IPS-20b (cell line): ENCODE measurements at regions not wholly inside any gene's neighbourhood (a gene's known extent, or its start where the extent isn't known, plus 50 kb on each side); places are given as distances from the start of the nearest gene placed in this dataset.

Source experiments
- H3K27ac ChIP-seq: one replicate; pipeline ENCODE4 v1.5.1; 2013; ENCODE audit warnings: low read length
- H3K27me3 ChIP-seq: 2 replicates; pipeline ENCODE4 v1.6.1; 2013; ENCODE audit warnings: mild to moderate bottlenecking, low read length, inconsistent platforms; ENCODE audit not compliant: insufficient read depth
- H3K36me3 ChIP-seq: 2 replicates; pipeline ENCODE4 v1.6.1; 2013; ENCODE audit warnings: low read depth, mild to moderate bottlenecking, inconsistent platforms, low read length, moderate library complexity; ENCODE audit not compliant: insufficient read depth
- H3K4me1 ChIP-seq: 2 replicates; pipeline ENCODE4 v1.6.1; 2013; ENCODE audit warnings: mild to moderate bottlenecking, control low read depth, inconsistent platforms, low read length, moderate library complexity; ENCODE audit not compliant: insufficient read depth
- H3K4me3 ChIP-seq: 2 replicates; pipeline ENCODE4 v1.5.1; 2013; ENCODE audit warnings: mild to moderate bottlenecking, low read length, inconsistent platforms
- H3K9ac ChIP-seq: 2 replicates; pipeline ENCODE4 v1.6.1; 2013; ENCODE audit warnings: low read depth, mild to moderate bottlenecking, inconsistent platforms, low read length, moderate library complexity
- H3K9me3 ChIP-seq: 2 replicates; pipeline ENCODE4 v1.6.1; 2013; ENCODE audit warnings: mild to moderate bottlenecking, low read depth, low read length, inconsistent platforms; ENCODE audit not compliant: insufficient read depth

DNA sequence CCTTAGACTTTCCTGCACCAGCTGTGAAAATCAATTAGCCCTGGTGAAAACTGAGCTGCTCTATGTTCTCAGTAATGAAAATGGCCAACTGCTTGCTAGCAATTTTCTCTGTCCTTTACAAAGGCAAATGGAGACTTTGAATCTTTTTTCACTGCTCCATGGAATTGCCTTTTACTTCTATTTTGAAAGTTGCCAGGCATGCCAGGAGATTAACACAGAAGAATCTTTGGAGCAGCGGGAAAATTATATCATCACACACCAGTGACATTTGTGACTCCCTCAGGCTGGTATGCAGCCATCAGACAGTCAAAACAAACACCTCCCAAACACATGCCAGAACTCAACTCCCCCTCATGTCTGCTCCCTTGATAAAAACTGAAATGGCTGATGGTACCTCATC lies 872.0 kb upstream of the FLRT2 start:
- H3K4me1 ChIP-seq, result no peaks in the 10 kb centered on the region
- no peaks in the 10 kb centered on the region for H3K9me3 ChIP-seq
- no peaks in the 10 kb centered on the region for H3K27me3 ChIP-seq
- no peak overlapping the region for H3K9ac ChIP-seq
- H3K27ac ChIP-seq, result no peak overlapping the region
- H3K36me3 ChIP-seq, result no peaks in the 10 kb centered on the region
- no peak overlapping the region for H3K4me3 ChIP-seq

DNA sequence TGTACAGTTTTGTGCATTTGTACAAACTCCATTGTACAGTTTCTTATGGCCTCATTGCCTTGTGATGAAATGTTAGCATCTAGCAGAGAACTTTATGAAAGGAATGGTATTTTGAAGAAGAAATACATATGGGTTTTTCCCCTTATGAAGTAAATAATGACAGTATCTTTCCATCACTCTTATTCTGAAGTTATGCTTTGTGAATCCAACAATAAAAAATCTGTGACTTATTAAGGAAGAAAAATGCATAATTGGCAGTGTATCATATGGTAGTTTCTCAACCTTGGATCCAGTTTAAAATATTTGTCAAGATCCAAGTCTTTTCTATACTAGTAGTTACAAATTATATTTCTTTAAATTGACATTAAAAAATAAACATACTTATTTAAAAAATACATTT lies 859.1 kb upstream of the FLRT2 start:
- no peaks in the 10 kb centered on the region for H3K9me3 ChIP-seq
- no peak overlapping the region for H3K4me3 ChIP-seq
- no peak overlapping the region for H3K27ac ChIP-seq
- no peak overlapping the region for H3K9ac ChIP-seq
- no peaks in the 10 kb centered on the region for H3K4me1 ChIP-seq
- H3K36me3 ChIP-seq, result no peaks in the 10 kb centered on the region
- H3K27me3 ChIP-seq, result no peaks in the 10 kb centered on the region

DNA sequence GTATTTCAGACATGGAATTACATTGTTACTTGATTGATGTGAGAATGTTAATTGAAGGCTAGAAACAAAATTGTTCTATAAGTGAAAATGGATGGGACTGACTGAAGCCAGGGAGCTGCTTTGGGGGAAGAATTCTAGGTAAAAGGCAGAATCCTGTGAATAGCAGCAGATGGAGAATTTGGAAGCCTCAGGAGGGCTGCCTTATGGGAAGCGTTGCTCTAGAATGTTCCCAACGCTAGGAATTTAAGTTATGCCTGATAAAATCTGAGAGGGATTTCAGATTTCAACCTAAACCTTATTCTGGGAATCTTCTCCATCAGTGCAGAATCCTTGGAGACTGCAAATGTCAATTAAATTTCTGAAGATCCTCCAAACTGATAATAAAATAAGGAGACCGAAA lies 858.2 kb upstream of the FLRT2 start:
- H3K9me3 ChIP-seq, result no peaks in the 10 kb centered on the region
- no peaks in the 10 kb centered on the region for H3K27me3 ChIP-seq
- H3K9ac ChIP-seq, result no peak overlapping the region
- H3K27ac ChIP-seq, result no peak overlapping the region
- no peaks in the 10 kb centered on the region for H3K36me3 ChIP-seq
- H3K4me3 ChIP-seq, result no peak overlapping the region
- no peaks in the 10 kb centered on the region for H3K4me1 ChIP-seq

DNA sequence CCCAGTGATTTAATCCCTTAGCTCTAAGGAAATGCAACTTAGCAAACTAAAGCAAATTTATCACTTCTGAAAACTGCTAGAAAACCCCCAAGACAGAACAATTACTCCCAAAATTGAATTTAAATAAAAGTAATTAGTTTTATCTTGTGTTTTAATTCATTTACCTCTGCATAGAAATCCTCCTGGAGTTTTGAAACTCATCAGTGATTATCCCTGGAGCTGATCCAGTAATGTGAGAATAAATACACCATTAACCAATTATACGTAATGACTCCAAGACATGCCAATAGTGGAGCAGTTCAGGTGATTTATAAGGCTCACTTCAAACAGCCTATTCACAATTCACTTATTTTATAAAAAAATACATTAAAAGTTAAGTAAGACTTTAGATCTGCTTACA lies 855.3 kb upstream of the FLRT2 start:
- Histone ChIP-seq H3K36me3 (no peaks in the 10 kb centered on the region), H3K4me1 (no peaks in the 10 kb centered on the region), H3K9ac (no peak overlapping the region), H3K27ac (no peak overlapping the region), H3K27me3 (no peaks in the 10 kb centered on the region), H3K4me3 (no peak overlapping the region), H3K9me3 (no peaks in the 10 kb centered on the region)

DNA sequence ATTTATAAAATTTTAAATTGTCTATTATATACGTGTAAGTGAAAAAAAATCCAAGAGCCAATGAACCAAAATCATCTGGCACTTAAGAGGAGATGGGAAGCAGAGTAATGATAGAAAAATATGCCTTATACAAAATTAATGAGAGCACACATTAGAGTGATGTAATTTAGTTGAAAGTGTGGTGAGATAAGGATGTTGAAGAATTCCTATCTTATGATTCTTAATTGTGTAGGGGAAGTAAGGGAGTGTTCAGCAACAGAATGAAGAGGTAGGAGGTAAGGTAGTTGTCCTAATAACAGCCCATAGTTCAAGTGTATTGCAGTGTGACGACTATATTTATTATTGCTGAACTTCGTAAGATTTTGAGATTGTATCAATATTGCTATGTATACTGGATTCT lies 843.4 kb upstream of the FLRT2 start:
- Histone ChIP-seq H3K36me3 (no peaks in the 10 kb centered on the region), H3K4me3 (no peak overlapping the region), H3K27me3 (no peaks in the 10 kb centered on the region), H3K9ac (no peak overlapping the region), H3K4me1 (no peaks in the 10 kb centered on the region), H3K27ac (no peak overlapping the region), H3K9me3 (no peaks in the 10 kb centered on the region)

DNA sequence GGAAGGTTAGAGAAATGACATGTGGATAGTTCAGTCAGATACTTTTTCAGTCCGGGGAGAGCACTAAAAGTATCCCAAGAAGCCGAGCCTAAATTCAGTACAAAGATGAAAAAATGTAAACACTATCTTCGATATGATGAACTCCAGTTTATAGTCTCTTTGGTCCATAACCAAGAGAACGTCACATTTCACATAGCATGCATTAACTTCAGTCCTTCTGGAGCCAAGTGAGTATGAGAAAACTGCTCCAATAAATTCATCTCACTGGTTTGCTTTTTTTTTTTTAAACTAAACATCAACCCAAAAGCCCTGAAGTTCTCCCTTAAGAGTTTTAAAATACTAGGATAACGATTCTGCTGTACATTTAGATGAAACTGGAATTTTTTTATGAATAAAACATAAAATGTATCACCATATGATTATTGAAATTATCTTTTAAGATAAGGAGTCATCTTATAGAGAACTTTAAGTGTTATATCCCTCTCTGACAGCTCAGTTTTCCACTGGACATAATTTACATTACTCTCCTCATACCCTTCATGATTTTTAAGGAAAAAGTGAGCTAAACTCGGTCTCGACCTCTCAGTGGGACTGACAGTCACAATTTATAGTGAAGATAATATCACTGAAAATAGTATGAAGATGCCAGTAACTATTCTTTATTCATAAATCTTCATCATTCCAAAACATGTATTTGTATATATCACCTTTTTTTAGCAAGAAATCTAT lies 841.5 kb upstream of the FLRT2 start:
- Histone ChIP-seq H3K27ac (no peak overlapping the region), H3K27me3 (no peaks in the 10 kb centered on the region), H3K4me3 (no peak overlapping the region), H3K36me3 (no peaks in the 10 kb centered on the region), H3K9ac (no peak overlapping the region), H3K9me3 (no peaks in the 10 kb centered on the region), H3K4me1 (no peaks in the 10 kb centered on the region)

DNA sequence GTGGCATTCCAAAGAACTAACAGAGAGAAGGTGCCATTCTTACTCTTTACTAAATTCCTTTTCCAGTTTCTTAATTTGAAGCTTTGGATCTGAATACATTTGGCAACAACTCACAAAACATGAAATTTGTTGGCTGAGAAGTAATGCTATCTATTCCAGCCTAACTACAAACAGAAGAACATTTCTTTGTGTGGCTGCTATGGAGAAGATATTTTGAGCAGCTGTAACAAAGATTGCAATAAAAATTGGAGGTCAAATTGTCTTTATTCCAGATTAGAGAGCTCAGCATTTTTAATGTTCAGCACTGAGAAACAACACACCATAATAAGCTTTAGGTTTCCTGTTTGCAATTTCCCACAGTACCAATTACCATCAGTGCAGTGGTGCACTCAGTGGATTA lies 835.8 kb upstream of the FLRT2 start:
- Histone ChIP-seq H3K4me1 (no peaks in the 10 kb centered on the region), H3K4me3 (no peak overlapping the region), H3K9me3 (no peaks in the 10 kb centered on the region), H3K9ac (no peak overlapping the region), H3K27ac (no peak overlapping the region), H3K27me3 (no peaks in the 10 kb centered on the region), H3K36me3 (no peaks in the 10 kb centered on the region)

DNA sequence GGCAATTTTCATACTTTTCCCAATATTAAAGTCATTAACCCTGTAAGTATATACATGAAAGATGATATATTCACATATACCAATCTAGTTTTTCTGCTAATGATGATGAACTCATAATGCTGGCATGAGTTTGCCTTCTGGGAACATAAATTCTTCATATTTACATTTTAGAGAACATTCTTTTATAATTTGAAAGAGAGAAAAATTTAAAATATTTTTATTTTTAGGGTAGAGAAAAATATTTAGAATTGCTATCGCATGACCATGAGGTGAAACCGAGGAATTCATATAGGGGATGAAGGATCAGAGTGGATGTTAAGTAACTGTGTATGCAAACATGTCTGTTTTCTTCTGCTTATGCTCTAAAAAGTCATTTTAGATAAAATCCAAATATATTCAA lies 825.3 kb upstream of the FLRT2 start:
- no peaks in the 10 kb centered on the region for H3K27me3 ChIP-seq
- H3K4me1 ChIP-seq, result no peaks in the 10 kb centered on the region
- H3K4me3 ChIP-seq, result no peak overlapping the region
- no peaks in the 10 kb centered on the region for H3K36me3 ChIP-seq
- no peaks in the 10 kb centered on the region for H3K9me3 ChIP-seq
- no peak overlapping the region for H3K9ac ChIP-seq
- no peak overlapping the region for H3K27ac ChIP-seq

DNA sequence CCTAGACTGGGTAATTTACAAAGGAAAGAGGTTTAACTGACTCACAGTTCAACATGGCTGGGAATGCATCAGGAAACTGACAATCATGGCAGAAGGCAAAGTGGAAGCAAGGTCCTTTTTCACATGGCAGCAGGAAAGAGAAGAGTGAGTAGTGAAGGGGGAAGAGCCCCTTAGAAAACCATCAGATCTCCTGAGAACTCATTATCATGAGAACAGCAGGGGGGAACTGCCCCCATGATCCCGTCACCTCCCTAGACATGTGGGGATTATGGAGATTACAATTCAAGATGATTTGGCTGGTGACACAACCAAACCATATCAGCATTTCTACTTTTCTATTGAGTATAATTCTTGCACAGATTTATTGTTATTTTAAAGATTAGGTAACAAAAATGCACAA lies 822.1 kb upstream of the FLRT2 start:
- no peak overlapping the region for H3K9ac ChIP-seq
- H3K9me3 ChIP-seq, result no peaks in the 10 kb centered on the region
- H3K27me3 ChIP-seq, result no peaks in the 10 kb centered on the region
- H3K4me1 ChIP-seq, result no peaks in the 10 kb centered on the region
- H3K27ac ChIP-seq, result no peak overlapping the region
- no peak overlapping the region for H3K4me3 ChIP-seq
- H3K36me3 ChIP-seq, result no peaks in the 10 kb centered on the region

DNA sequence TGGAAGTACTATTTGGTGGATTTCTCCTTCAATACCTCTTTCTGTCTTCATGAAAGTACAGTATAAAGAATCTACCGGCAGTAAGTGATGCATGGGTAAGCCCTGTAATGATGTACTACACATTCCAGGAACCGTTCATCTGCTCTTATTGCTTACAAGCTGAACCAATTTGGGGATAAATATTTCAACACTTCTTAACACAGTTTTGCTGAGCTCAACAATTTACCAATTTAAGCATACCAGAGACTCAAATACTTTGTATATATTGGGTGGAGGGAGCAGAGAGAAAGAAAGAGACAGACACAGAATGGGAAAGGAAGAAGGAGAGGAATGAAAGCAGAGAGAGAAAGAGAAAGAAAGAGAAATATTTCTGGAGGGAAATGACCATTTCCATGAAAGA lies 821.1 kb upstream of the FLRT2 start:
- Histone ChIP-seq H3K27me3 (no peaks in the 10 kb centered on the region), H3K4me3 (no peak overlapping the region), H3K9ac (no peak overlapping the region), H3K36me3 (no peaks in the 10 kb centered on the region), H3K27ac (no peak overlapping the region), H3K4me1 (no peaks in the 10 kb centered on the region), H3K9me3 (no peaks in the 10 kb centered on the region)

DNA sequence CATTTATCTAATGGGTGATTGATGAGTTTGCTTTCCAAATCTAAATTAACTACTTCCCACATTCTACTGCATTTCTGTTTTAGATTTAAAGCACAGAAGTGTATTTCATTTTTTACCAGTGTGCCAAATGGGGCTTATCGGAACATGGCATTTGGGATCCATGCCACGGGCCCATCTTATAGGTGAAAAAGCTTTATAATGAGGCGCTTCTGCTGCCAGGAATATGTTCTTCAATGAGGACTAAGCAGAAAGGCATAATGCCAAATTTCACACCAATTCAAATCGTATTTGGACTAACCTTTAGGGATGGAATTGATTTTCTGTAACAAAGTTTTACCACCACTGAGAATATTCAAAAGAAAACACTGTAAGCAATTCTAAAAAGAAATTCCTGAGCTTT lies 803.5 kb upstream of the FLRT2 start:
- Histone ChIP-seq H3K9me3 (no peaks in the 10 kb centered on the region), H3K27ac (no peak overlapping the region), H3K27me3 (no peaks in the 10 kb centered on the region), H3K36me3 (no peaks in the 10 kb centered on the region), H3K4me3 (no peak overlapping the region), H3K4me1 (no peaks in the 10 kb centered on the region), H3K9ac (no peak overlapping the region)

DNA sequence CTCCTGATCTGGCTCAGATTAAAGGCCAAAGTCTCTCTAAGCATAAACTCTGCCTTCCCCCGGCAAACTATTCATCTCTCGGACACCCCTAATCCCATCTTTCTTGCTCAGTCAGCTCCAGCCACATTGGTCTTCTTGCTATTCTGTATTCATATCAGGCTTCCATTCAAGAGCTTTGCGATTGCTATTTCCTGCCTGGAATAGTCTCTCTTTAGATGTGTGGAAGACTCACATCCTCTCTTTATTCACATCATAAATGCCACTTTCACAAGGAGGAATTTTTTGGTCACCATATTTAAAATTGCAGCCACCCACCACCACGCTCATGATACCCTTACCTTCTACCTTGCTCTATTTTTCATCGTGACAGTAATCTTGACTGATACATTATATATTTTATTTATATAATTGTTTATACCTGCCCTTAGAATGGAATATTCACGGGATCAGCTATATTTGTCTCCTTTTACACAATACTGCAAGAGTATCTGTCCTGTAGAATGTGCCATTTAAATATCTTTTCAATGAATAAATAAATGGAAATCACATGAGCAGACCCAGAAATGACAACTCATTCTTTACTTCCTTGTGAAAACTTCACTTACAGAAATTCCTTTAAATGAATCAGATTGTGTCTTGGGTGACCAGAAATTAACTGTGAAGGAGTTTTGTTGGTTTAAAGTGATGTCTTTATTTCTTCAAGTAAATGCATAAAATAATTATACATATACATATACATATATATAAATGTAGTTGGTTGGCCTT lies 780.6 kb upstream of the FLRT2 start:
- no peaks in the 10 kb centered on the region for H3K27me3 ChIP-seq
- no peak overlapping the region for H3K9ac ChIP-seq
- H3K9me3 ChIP-seq, result no peaks in the 10 kb centered on the region
- no peaks in the 10 kb centered on the region for H3K36me3 ChIP-seq
- H3K4me1 ChIP-seq, result no peaks in the 10 kb centered on the region
- H3K4me3 ChIP-seq, result no peak overlapping the region
- H3K27ac ChIP-seq, result no peak overlapping the region
